IMR-90 (cell line): ENCODE measurements at regions not wholly inside any gene's neighbourhood (a gene's known extent, or its start where the extent isn't known, plus 50 kb on each side); places are given as distances from the start of the nearest gene placed in this dataset.

Source experiments
- ATAC-seq: fragments of 200-7000 bp; cut with Tn5 transposase; 2 replicates; pipeline ENCODE4 v1.9.1; 2020; ENCODE audit warnings: low read depth, mild to moderate bottlenecking, moderate library complexity
- BruUV-seq: library from RNA; stranded (reverse); fragments of 400-500 nt; replicated peaks from 2 replicates; lab custom pipeline; 2021; lab: Mats Ljungman, UMichigan
- CTCF ChIA-PET: fragments of 300-600 bp; formaldehyde crosslinking; extraction: SDS; loops from one replicate; lab custom pipeline; 2021; ENCODE audit warnings: antibody characterized with exemption; lab: Yijun Ruan, JAX
- POLR2A ChIA-PET: fragments of 300-600 bp; sonication (Branson Sonifier 250); formaldehyde crosslinking; loops from one replicate; lab custom pipeline; 2022; ENCODE audit warnings: antibody characterized with exemption; ENCODE audit not compliant: unreplicated experiment; lab: Charles Lee
- DNase-seq: peaks from one replicate; pipeline ENCODE4 v3.0.0; 2013
- H2AFZ ChIP-seq: replicated peaks from 2 replicates; pipeline ENCODE3; 2013; ENCODE audit warnings: low read length, mild to moderate bottlenecking; ENCODE audit not compliant: poor library complexity
- H2AK5ac ChIP-seq: 2 replicates; pipeline ENCODE4 v1.6.1; 2013; ENCODE audit warnings: low read depth, low read length, inconsistent platforms
- H2AK9ac ChIP-seq: replicated peaks from 2 replicates; pipeline ENCODE3; 2013; ENCODE audit warnings: mild to moderate bottlenecking, low read depth, low read length, moderate library complexity; ENCODE audit not compliant: poor library complexity
- H2BK120ac ChIP-seq: 2 replicates; pipeline ENCODE4 v1.6.1; 2013; ENCODE audit warnings: low read depth, low read length, inconsistent platforms
- H2BK15ac ChIP-seq: 3 replicates; pipeline ENCODE4 v1.6.1; 2013; ENCODE audit warnings: low read depth, low read length, inconsistent platforms
- H2BK20ac ChIP-seq: 2 replicates; pipeline ENCODE4 v1.6.1; 2013; ENCODE audit warnings: low read depth, mild to moderate bottlenecking, inconsistent platforms, low read length, moderate library complexity
- H2BK5ac ChIP-seq: 2 replicates; pipeline ENCODE4 v1.6.1; 2013; ENCODE audit warnings: mild to moderate bottlenecking, low read depth, low read length, inconsistent platforms; ENCODE audit not compliant: poor library complexity, severe bottlenecking
- H3K14ac ChIP-seq: replicated peaks from 2 replicates; pipeline ENCODE4 v1.6.1; 2013; ENCODE audit warnings: low read depth, low read length, inconsistent platforms
- H3K18ac ChIP-seq: 2 replicates; pipeline ENCODE4 v1.6.1; 2013; ENCODE audit warnings: low read depth, low read length, control low read depth
- H3K23ac ChIP-seq: 2 replicates; pipeline ENCODE4 v1.6.1; 2013; ENCODE audit warnings: low read depth, low read length, inconsistent platforms
- H3K27ac ChIP-seq: 2 replicates; pipeline ENCODE4 v1.5.1; 2013; ENCODE audit warnings: mild to moderate bottlenecking, control low read depth, low read length; ENCODE audit not compliant: insufficient read depth
- H3K27me3 ChIP-seq: 2 replicates; pipeline ENCODE4 v1.6.1; 2013; ENCODE audit warnings: low read length; ENCODE audit not compliant: control insufficient read depth, insufficient read depth
- H3K36me3 ChIP-seq: 2 replicates; pipeline ENCODE4 v1.6.1; 2013; ENCODE audit warnings: low read length, mixed read lengths; ENCODE audit not compliant: control insufficient read depth, insufficient read depth
- H3K4ac ChIP-seq: 2 replicates; pipeline ENCODE4 v1.6.1; 2013; ENCODE audit warnings: low read depth, low read length, inconsistent platforms
- H3K4me1 ChIP-seq: 2 replicates; pipeline ENCODE4 v1.6.1; 2013; ENCODE audit warnings: low read length, mixed read lengths; ENCODE audit not compliant: control insufficient read depth, insufficient read depth
- H3K4me2 ChIP-seq: 2 replicates; pipeline ENCODE4 v1.6.1; 2013; ENCODE audit warnings: low read depth, mild to moderate bottlenecking, control low read depth, low read length, moderate library complexity
- H3K4me3 ChIP-seq: 2 replicates; pipeline ENCODE4 v1.5.1; 2013; ENCODE audit warnings: low read depth, mild to moderate bottlenecking, control low read depth, low read length, moderate library complexity; ENCODE audit not compliant: insufficient read depth
- H3K56ac ChIP-seq: 2 replicates; pipeline ENCODE4 v1.6.1; 2013; ENCODE audit warnings: low read length, inconsistent platforms; ENCODE audit not compliant: insufficient read depth; ENCODE audit errors: extremely low read depth
- H3K79me1 ChIP-seq, 2 experiments: 2 replicates each; pipeline ENCODE4 v1.6.1; 2013; ENCODE audit warnings: low read length in 2 of 2, inconsistent platforms in 1 of 2, low read depth in 1 of 2
- H3K9ac ChIP-seq: 2 replicates; pipeline ENCODE4 v1.6.1; 2013; ENCODE audit warnings: low read depth, low read length, control low read depth
- H3K9me1 ChIP-seq: 2 replicates; pipeline ENCODE4 v1.6.1; 2013; ENCODE audit warnings: low read length, inconsistent platforms; ENCODE audit not compliant: insufficient read depth
- H3K9me3 ChIP-seq: 2 replicates; pipeline ENCODE4 v1.6.1; 2013; ENCODE audit warnings: low read length; ENCODE audit not compliant: control insufficient read depth, insufficient read depth
- H4K20me1 ChIP-seq: 2 replicates; pipeline ENCODE4 v1.6.1; 2013; ENCODE audit warnings: low read length, inconsistent platforms; ENCODE audit not compliant: insufficient read depth
- H4K5ac ChIP-seq: 2 replicates; pipeline ENCODE4 v1.6.1; 2013; ENCODE audit warnings: mild to moderate bottlenecking, low read depth, low read length, control low read depth
- H4K8ac ChIP-seq, 2 experiments: 2 replicates each; pipeline ENCODE4 v1.6.1; 2013; ENCODE audit warnings: low read depth in 2 of 2, low read length in 2 of 2, control low read depth in 1 of 2, inconsistent platforms in 1 of 2
- H4K91ac ChIP-seq: 2 replicates; pipeline ENCODE4 v1.6.1; 2013; ENCODE audit warnings: low read depth, low read length, inconsistent platforms; ENCODE audit not compliant: insufficient read depth
- BHLHE40 ChIP-seq: fragments of 150-350 bp; IDR thresholded peaks from 2 replicates; pipeline ENCODE4 v1.6.1; 2016; ENCODE audit warnings: mild to moderate bottlenecking, low read depth, low read length
- CEBPB ChIP-seq: IDR thresholded peaks from 2 replicates; pipeline ENCODE4 v1.6.1; 2012; ENCODE audit warnings: low read depth, low read length, improper control_type of control experiment
- ELK1 ChIP-seq: fragments of 150-350 bp; IDR thresholded peaks from 2 replicates; pipeline ENCODE4 v1.6.1; 2016; ENCODE audit warnings: low read depth, mild to moderate bottlenecking, low read length, moderate library complexity, borderline replicate concordance
- MAZ ChIP-seq: IDR thresholded peaks from 2 replicates; pipeline ENCODE4 v1.6.1; 2012; ENCODE audit warnings: low read depth, mild to moderate bottlenecking, low read length, improper control_type of control experiment, moderate library complexity, borderline replicate concordance
- NFE2L2 ChIP-seq: fragments of 150-350 bp; IDR thresholded peaks from 2 replicates; pipeline ENCODE4 v1.6.1; 2016; ENCODE audit warnings: low read depth, mild to moderate bottlenecking, low read length
- POLR2A ChIP-seq: IDR thresholded peaks from 2 replicates; pipeline ENCODE4 v1.6.1; 2012; ENCODE audit warnings: mild to moderate bottlenecking, low read depth, low read length
- RAD21 ChIP-seq: IDR thresholded peaks from 2 replicates; pipeline ENCODE4 v1.6.1; 2012; ENCODE audit warnings: low read length, improper control_type of control experiment
- RFX5 ChIP-seq: IDR thresholded peaks from 2 replicates; pipeline ENCODE4 v1.8.0; 2012; ENCODE audit warnings: low read depth, mild to moderate bottlenecking, low read length, moderate library complexity
- SMC3 ChIP-seq: fragments of 150-350 bp; IDR thresholded peaks from 2 replicates; pipeline ENCODE4 v1.6.1; 2016; ENCODE audit warnings: low read depth, mild to moderate bottlenecking, antibody characterized with exemption, low read length, moderate library complexity
- WGBS, 2 experiments: methylation state at CpG; one replicate each; pipeline versions ENCODE4 v1.1.5 to v1.1.7; 2013; ENCODE audit warnings: missing lambda C conversion rate in 2 of 2; ENCODE audit not compliant: insufficient read length in 1 of 2; ENCODE audit errors: extremely low coverage in 2 of 2; 5-methylcytosine and 5-hydroxymethylcytosine counted together
- dilution Hi-C: fragments of 300-500 bp; cut with HindIII; formaldehyde crosslinking; loops from one replicate; pipeline ENCODE4 v1.14.3; 2018; ENCODE audit warnings: low sequenced_read_pairs; ENCODE audit not compliant: unreplicated experiment
- in situ Hi-C: fragments of 300-500 bp; cut with MboI; formaldehyde crosslinking; loops from 3 replicates; pipeline ENCODE4 v1.14.3; 2019; ENCODE audit warnings: low sequenced_read_pairs, inconsistent platforms, mixed read lengths
- intact Hi-C: fragments of 100-400 bp; cut with micrococcal nuclease; formaldehyde crosslinking; loops from 2 replicates; pipeline ENCODE4 v1.10.0; 2022
- TF ChIP-seq, protein P1 (sequence below): fragments of 150-350 bp; IDR thresholded peaks from 2 replicates; pipeline ENCODE4 v1.6.1; 2017; ENCODE audit warnings: mild to moderate bottlenecking, antibody characterized with exemption, low read length, low read depth

GRCh38 chr21:33989440-33989839 is 73.8 kb upstream of the ATP5PO start:
- Histone ChIP-seq H3K4me1 (no peaks in the 10 kb centered on the region), H3K4ac (no peak overlapping the region), H3K23ac (no peak overlapping the region), H3K79me1 (no peaks in the 10 kb centered on the region), H4K20me1 (no peaks in the 10 kb centered on the region), H2AK9ac (no peak overlapping the region), H3K36me3 (no peaks in the 10 kb centered on the region), H2BK15ac (no peak overlapping the region), H3K18ac (no peak overlapping the region), H3K9me1 (peaks cover 6% of the 10 kb centered on the region), H2BK120ac (no peak overlapping the region), H4K91ac (no peak overlapping the region), H4K8ac (no peak overlapping the region), H4K5ac (no peak overlapping the region), H3K56ac (no peak overlapping the region), H3K9me3 (no peaks in the 10 kb centered on the region; the same call in 1 of the 2 replicates), H3K27me3 (peaks cover 18% of the 10 kb centered on the region), H3K4me3 (no peak overlapping the region), H3K4me2 (no peak overlapping the region), H3K14ac (no peak overlapping the region), H2AK5ac (no peak overlapping the region), H2BK20ac (no peak overlapping the region), H2AFZ (no peak overlapping the region), H3K9ac (no peak overlapping the region), H3K27ac (no peak overlapping the region), H2BK5ac (no peak overlapping the region)
- CTCF ChIA-PET, result interaction anchor here (0.8 kb wide), 1 partner anchor 66 kb away, joined by 3 read pairs; no protein-coding TSS in a partner anchor
- POLR2A ChIA-PET, result no interaction called here
- ATAC-seq (no peak), DNase-seq (no peak)
- dilution Hi-C loops (no loop called here), intact Hi-C loops (no loop called here), in situ Hi-C loops (no loop called here)
- no TSS peak for BruUV-seq
- no CpG with 5 or more reads among the region's 2 CpGs for WGBS, 2 experiments
- TF ChIP-seq RFX5, result no peak
- TF ChIP-seq RAD21, result no peak
- TF ChIP-seq ELK1, result no peak
- TF ChIP-seq MAZ, result no peak
- no peak for TF ChIP-seq SMC3
- TF ChIP-seq CEBPB, result no peak
- TF ChIP-seq BHLHE40, result no peak
- no peak for TF ChIP-seq POLR2A
- TF ChIP-seq, protein P1, sequence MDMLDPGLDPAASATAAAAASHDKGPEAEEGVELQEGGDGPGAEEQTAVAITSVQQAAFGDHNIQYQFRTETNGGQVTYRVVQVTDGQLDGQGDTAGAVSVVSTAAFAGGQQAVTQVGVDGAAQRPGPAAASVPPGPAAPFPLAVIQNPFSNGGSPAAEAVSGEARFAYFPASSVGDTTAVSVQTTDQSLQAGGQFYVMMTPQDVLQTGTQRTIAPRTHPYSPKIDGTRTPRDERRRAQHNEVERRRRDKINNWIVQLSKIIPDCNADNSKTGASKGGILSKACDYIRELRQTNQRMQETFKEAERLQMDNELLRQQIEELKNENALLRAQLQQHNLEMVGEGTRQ, result no peak
- no peak for TF ChIP-seq NFE2L2
